LNCAP (cell line): ENCODE measurements at regions not wholly inside any gene's neighbourhood (a gene's known extent, or its start where the extent isn't known, plus 50 kb on each side); places are given as distances from the start of the nearest gene placed in this dataset.

Source experiments
- CTCF ChIP-seq: fragments of 450-650 bp; IDR thresholded peaks from 2 replicates; pipeline ENCODE4 v1.5.1; 2017; ENCODE audit warnings: mild to moderate bottlenecking

DNA sequence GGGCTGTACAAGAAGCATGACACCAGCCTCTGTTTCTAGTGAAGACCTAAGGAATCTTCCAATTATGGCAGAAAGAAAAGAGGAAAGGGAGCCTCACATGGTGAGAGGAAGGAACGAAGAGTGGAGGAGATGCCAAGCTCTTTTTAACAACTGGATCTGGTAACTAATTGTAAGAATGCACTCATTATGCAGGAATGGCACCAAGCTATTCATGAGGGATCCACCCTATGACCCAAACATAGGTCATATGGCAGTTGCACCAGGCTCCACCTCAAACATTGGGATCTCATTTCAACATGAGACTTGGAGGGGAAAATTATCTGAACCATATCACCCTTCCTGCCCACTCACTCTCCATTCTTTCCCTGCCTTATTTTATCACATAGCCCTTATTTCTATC is 496.0 kb upstream of the SPTLC3 start:
- no peak for TF ChIP-seq CTCF

DNA sequence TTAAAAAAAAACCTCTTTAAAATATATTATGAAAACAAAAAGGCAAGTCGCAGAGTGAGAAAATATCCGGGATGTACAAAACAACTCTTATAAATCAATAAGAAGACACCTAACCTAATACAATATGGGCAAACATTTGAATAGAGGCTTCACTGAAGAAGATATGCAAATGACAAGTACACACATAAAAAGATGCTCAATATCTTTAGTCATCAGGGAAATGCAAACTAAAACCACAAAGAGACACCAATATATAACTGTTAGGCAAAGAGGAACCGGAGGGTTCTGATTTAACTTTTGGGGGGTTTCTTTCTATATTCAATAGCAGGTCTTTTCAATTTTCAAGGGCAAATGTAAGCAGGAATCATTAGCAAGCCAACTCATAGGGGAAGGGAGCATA is 480.7 kb upstream of the SPTLC3 start:
- TF ChIP-seq CTCF = no peak

DNA sequence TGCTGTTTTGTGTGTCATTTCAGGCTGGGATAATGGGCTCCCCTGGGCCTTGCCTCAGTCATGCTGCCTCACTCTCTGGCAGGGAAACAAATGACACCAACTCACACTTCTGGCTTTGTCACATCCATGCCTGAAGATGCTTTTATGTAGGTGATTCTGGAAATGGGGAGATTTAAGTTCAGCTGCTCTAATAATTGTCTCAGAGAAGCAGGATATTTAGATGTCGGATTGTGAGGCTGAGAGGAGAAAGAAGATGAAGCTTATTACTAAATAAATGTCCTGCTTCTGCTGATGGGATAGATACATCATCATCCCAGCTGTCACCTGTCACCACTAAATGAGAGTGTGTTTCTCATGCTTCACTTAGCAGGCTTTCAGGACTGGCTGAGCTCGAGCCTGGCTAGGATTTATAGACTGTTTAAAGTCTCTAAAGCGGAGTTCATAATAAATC is 480.2 kb upstream of the SPTLC3 start:
- TF ChIP-seq CTCF = no peak

- TF ChIP-seq CTCF = no peak
Observed at GRCh38 chr20:12531626-12532025, 477.1 kb upstream of the SPTLC3 start.

GRCh38 chr20:12535316-12535715 is 473.5 kb upstream of the SPTLC3 start:
- TF ChIP-seq CTCF = no peak

GRCh38 chr20:12535770-12536169 is 473.0 kb upstream of the SPTLC3 start:
- TF ChIP-seq CTCF = no peak

DNA sequence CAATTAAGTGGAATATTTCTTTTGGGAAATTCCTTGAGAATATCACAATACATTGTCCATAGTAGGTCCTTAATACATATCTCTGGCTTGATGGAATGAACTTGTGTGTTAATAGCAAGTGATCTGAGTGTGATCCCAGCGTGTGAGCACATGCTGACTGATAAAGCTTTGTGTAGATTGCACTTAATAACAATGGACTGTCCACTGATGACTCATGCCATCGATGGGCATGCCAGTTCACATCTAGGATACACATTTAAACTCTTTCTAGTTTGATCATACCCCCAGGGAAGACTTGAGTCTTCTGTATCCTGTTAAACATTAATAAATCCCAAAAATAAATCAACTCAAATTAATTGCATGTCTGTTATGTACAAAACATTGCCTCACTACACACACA is 454.3 kb upstream of the SPTLC3 start:
- TF ChIP-seq CTCF = no peak

DNA sequence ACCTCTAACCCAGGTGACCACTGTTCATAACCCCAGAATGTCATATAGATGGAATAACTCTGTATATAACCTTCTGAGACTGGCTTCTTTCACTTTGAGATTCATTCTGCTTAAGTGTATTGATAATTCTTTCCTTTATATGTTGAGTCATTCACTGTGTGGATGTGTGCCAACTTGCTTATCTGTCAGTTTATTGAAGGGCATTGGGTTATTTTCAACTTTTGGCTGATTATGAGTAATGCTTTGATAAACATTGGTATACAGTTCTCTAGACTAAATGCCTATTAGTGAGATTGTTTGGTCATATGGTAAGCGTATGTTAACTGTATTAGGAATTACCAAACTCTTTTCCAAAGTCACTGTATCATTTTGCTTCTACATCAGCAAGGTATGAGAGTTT is 453.4 kb upstream of the SPTLC3 start:
- TF ChIP-seq CTCF = no peak
